HG03439 (cell line): ENCODE measurements at regions not wholly inside any gene's neighbourhood (a gene's known extent, or its start where the extent isn't known, plus 50 kb on each side); places are given as distances from the start of the nearest gene placed in this dataset.

ENCODE experiments used
- ATAC-seq: cut with Tn5 transposase; IDR thresholded peaks from one replicate; pipeline ENCODE4 v1.9.1; 2021; ENCODE audit warnings: mild to moderate bottlenecking, moderate library complexity; ENCODE audit not compliant: unreplicated experiment

GRCh38 chr16:16865374-16865773, 486.4 kb downstream of the NPIPA7 start:
- no peak for ATAC-seq

GRCh38 chr16:16867973-16868372, 489.0 kb downstream of the NPIPA7 start:
- ATAC-seq, result no peak

DNA sequence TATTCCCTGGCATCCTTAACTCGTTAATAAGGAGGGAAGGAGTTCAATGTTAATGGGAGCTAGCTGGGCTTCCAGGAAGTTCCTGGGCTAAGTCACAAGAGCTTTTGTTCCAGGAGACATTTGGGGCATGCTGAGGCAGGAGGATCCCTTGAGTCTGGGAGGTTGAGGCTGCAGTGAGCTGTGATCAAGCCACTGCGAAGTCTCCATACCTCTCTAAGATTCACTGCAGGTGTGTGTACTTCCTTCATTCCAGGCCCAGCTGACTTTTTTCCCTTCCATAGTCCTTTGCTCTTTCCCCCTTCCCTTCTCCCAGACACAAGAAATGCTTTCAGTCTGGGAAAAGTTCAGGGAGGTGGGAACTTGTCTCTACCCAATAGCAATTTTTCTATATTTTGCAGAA, 489.8 kb downstream of the NPIPA7 start:
- ATAC-seq, result no peak

DNA sequence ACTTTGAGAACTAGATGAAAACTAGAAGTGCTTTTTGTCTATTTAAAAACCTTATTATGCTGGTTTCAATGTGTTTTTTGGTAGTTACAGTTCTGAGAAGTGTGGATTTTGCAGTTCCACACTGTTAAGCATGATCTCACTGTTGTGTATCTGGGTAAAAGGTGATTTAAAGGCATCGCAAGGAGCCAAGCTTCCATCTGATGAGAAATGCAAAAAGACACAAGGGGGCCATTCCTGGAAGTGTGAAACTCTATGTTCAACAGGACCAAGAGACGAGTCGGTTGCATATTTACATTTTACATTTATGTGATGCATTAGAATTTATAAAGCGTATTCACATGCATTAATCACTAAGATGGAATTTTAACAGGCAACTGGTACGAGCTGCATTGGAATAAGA, 490.8 kb downstream of the NPIPA7 start:
- ATAC-seq, result no peak

DNA sequence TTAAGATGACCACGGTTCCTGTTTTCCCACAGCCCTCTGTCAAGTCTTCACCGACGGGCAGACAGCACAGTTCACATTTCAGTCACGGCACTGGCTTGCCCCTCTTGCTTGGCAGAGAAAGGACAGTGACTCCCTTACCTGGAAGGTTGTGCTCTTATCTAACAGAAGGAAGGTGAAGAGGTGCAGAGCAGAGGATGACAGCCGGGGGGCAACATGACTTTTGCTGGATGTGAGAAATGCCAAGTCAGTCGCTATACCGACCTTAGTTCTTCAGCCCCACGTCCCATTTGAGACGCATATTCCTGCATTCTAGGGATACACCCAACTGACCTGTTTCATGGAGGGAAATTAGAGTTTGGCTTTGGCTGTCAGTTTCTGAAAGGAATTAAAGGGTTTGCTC, 492.3 kb downstream of the NPIPA7 start:
- ATAC-seq, result no peak

- ATAC-seq, result no peak
These were observed 498.1 kb downstream of the NPIPA7 start for GRCh38 chr16:16877061-16877460.

DNA sequence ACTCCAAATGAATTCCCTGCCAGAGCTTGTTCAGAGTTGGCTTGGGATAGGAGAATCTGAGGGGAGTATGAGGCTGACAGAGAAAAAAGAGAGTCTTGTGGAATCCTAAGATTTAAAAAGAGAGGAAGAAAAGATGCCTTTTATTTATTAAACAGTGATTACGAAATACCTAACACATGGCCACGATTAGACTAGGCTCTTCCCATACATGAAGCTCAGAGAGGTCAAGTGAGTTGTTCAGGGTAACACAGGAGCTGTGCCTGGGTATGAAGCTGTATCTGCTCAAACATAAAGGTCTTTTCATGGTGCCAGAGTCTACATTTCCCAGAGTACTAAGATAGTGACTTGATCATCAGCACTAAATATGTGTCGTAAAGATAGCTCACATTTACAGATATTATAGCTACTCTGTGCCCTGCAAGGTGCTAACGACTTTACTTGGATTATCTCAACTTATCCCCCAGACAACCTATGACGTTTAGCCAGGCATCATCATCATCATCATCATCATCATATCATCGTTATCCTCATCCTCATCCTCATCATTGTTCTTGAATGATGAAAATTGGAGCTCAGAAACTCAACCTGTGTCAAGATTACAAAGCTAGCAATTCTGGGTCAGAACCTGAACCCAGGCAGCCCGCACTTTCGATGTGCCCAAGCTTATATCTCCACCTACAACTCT, 500.8 kb downstream of the NPIPA7 start:
- no peak for ATAC-seq

GRCh38 chr16:16881814-16882213, 502.9 kb downstream of the NPIPA7 start:
- no peak for ATAC-seq

- ATAC-seq, result no peak
These were observed 503.8 kb downstream of the NPIPA7 start for GRCh38 chr16:16882766-16883165.

GRCh38 chr16:16884451-16884850, 505.5 kb downstream of the NPIPA7 start:
- ATAC-seq, result no peak

DNA sequence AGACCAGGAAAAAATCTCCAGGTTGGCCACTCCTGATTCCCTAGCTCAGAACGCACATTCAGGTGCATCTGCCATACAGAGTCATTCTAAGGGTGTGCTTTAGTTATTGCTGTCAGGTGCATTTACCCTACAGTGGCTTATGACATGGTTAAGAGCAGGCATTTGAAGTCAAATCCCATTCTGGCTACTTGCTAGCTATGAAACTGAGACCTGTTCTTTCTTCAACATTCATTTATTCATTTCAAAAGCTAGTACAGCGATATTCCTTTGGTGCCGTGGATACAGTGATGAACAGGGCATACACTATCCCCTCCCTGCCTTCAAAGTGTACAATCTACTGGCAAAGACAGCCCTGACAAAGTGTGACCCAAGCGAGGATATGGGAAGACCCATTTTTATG, 508.3 kb downstream of the NPIPA7 start:
- no peak for ATAC-seq

DNA sequence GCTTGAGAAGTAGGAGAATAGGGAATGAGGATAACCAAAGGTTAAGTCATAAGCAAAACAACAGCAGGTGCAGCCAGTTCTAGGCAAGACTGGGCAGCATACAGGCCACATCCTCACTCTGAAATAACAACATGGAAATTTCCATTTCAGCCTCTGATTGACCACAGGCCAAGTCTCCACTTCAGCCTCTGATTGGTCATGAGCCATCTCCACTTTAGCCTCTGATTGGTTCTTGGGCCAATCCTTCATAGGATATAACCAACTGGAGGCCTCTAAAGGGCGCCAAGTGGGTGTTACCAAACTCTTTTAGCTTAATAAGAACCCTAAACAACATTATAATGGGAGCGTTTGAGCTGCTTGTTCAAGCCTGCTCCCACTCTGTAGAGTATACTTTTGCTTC, 512.0 kb downstream of the NPIPA7 start:
- ATAC-seq, result no peak

GRCh38 chr16:16904601-16905000, 525.7 kb downstream of the NPIPA7 start:
- no peak for ATAC-seq

DNA sequence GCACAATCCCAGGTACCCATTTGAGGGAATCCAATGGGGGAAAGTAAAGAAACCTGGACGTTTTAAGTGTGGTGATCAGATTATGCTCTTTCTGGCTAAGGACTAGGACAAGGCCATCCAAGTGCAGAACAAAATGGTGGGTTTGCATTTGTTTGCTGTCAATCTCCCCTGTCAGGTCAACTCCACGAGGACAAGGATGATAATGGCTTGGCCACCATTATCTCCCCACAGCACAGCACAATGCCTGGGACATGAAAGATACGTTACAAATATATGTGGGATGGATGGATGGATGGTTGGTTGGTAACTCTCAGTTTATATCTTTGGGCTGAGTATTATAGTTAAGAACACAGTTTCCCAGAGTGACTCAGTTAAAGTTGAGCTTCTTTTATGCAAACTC, 526.9 kb downstream of the NPIPA7 start:
- ATAC-seq, result no peak

DNA sequence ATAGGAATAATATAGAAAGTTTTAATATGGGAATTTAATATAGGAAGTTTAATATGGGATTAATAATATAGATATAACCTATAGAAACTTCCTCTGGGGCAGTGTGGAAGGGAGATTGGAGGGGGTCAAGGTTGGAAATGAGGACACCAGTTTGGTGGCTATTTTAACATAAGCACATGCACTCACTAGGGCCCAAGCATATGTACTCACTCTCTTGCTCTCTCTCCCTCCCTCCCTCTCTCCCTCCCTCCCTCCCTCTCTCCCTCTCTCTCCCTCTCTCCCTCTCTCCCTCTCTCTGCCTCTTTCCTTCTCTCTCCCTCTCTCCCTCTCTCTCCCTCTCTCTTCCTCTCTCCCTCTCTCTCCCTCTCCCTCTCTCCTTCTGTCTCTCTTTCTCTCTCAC, 528.1 kb downstream of the NPIPA7 start:
- ATAC-seq, result no peak

GRCh38 chr16:16908077-16908476, 529.1 kb downstream of the NPIPA7 start:
- no peak for ATAC-seq

GRCh38 chr16:16909126-16909525, 530.2 kb downstream of the NPIPA7 start:
- ATAC-seq, result no peak

DNA sequence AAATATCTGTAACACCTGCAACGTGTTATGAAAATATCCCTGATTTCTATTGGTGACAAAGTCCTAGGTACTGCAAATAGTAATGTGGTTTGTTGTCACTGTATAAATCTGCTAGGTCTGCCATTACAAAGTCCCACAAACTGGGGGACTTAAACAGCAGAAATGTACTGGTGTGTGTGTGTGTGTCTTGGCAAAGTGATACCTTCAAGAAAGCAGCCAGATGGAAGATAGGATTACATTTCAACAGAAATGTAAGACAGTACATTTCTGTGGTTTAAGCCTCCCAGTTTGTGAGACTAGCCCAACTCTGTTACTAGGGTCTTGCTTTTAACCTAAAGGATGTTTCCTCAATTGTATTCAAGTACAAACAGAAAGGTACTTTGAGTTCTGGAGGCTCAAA, 531.7 kb downstream of the NPIPA7 start:
- no peak for ATAC-seq

DNA sequence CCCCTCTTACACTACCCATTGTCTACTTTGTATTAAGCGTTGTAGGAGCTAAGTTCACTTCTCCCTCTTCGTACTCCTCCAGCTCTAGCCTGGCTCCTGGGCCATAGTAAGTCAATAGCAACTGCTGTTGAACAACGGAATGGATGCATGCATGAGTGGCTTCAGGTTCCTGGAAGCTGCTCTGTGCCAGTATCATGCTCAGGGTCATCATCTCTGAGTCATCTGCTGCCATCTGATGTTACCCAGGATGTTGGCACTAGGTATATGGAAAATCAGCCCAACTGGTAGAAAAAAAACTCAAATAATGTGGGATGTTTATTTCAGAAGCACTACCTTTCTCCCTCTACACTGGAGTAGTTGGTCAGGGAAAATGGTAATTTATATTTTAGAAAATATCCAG, 536.8 kb downstream of the NPIPA7 start:
- ATAC-seq, result no peak

DNA sequence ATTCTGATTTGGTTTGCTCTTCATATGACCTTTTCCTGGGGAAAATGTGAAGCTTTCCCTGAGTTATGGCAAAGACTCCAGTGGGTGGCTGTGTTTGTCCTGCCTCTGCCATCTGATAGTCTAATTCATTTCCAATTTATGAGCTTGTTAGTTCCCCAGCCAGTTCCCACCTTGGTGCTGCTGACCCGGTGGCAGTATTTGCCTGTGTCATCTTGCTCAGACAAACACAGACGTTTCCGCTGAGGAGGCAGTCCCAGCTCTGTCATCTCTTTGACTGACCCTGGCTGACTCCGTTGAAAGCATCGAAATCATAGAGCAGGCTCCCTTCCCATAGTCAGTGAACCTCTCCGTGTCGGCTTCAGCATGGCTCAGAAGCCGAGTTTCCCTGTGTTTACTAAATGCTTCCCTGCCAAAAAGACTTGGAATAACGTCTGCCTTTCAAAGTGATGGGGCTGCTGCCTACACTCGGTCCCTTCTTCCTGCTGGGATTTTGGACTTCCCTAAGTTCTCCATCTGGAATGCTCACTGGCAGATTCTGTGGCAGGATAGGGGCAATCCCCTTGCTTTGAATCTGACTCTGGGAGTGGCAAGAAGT, 538.3 kb downstream of the NPIPA7 start:
- no peak for ATAC-seq

- ATAC-seq, result no peak
These were observed 544.5 kb downstream of the NPIPA7 start for GRCh38 chr16:16923479-16923878.

DNA sequence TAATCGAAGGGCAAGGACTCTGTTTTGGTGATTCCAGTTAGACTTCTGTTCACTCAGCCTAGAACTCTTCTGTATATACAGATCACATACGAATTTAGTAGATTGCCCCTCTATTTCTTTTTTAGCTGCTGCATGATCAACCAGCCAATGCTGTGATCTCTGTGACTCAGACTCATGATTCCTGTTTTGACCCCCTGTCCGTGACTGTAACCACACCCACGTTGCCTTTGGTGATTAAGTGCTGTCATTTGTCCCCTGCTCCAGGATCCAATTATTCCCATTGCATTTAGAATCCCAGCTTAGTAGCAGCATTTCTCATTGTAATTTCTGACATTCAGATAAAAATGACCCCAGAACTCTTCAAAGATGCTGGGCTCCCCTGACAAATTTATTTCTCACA, 545.7 kb downstream of the NPIPA7 start:
- ATAC-seq, result no peak

DNA sequence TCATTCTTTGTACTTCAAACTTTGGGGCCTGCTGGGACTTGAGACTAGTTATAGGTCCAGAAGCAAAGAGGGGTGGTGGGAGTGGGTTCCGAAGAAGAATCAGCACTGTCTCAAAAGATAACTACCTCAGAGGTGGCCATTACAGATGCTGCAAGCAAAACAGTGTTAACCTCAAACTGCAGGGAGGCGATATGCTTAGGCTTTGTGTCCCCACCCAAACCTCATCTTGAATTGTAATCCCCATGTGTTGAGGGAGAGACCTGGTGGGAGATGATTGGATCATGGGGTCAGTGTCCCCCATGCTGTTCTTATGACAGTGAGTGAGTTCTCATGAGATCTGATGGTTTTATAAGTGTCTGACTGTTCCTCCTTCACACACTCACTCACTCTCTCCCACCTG, 545.3 kb downstream of the XYLT1 start:
- ATAC-seq, result no peak
